Endothelial cell of umbilical vein (primary cell): ENCODE measurements at regions not wholly inside any gene's neighbourhood (a gene's known extent, or its start where the extent isn't known, plus 50 kb on each side); places are given as distances from the start of the nearest gene placed in this dataset.
A peak's percentile ranks its signal among the peaks of the same experiment; 100 is the strongest.

Experiments used
- CTCF ChIP-seq, 2 donors: IDR thresholded peaks; 1 replicate in 1 of 2; 2 replicates in 1 of 2; pipeline ENCODE4 v1.5.1; 2011; ENCODE audit warnings: low read length in 2 of 2, mild to moderate bottlenecking in 2 of 2, moderate library complexity in 2 of 2, control low read depth in 1 of 2, inconsistent platforms in 1 of 2, low read depth in 1 of 2; ENCODE audit not compliant: insufficient read depth in 1 of 2; ENCODE audit errors: extremely low read depth in 1 of 2
- FOS ChIP-seq: IDR thresholded peaks from 2 replicates; pipeline ENCODE4 v1.6.1; 2011; ENCODE audit warnings: mild to moderate bottlenecking, low read length, moderate library complexity, borderline replicate concordance; ENCODE audit not compliant: insufficient read depth
- JUN ChIP-seq: IDR thresholded peaks from 2 replicates; pipeline ENCODE4 v1.6.1; 2011; ENCODE audit warnings: borderline replicate concordance, low read depth; ENCODE audit not compliant: insufficient read length, insufficient read depth
- MYC ChIP-seq: IDR thresholded peaks from one replicate; pipeline ENCODE4 v1.6.1; 2011; ENCODE audit warnings: mild to moderate bottlenecking, low read depth, low read length
- POLR2A ChIP-seq: IDR thresholded peaks from 2 replicates; pipeline ENCODE4 v1.6.1; 2012; ENCODE audit warnings: low read depth, mild to moderate bottlenecking, control low read depth, low read length
- POLR2AphosphoS5 ChIP-seq: IDR thresholded peaks from 2 replicates; pipeline ENCODE4 v1.6.1; 2012; ENCODE audit warnings: low read depth, mild to moderate bottlenecking, control low read depth, low read length, moderate library complexity; ENCODE audit not compliant: insufficient read depth

- no peak for TF ChIP-seq CTCF (IDR thresholded peaks at IDR 0.05; ENCODE audit: extremely low read depth in 1 of 2, insufficient read depth in 1 of 2, low read depth in 1 of 2, low read length in 2 of 2)
- no peak for TF ChIP-seq POLR2A
- no peak for TF ChIP-seq POLR2AphosphoS5
- TF ChIP-seq FOS = peak; percentile 71
- TF ChIP-seq MYC = no peak
- peak; percentile 49 for TF ChIP-seq JUN
Measured at GRCh38 chr12:19778172-19778571, 338.9 kb downstream of the AEBP2 start.
